SJSA1 (cell line): ENCODE measurements at regions not wholly inside any gene's neighbourhood (a gene's known extent, or its start where the extent isn't known, plus 50 kb on each side); places are given as distances from the start of the nearest gene placed in this dataset.

Source experiments
- DNase-seq, 2 experiments: peaks; one replicate each; pipeline ENCODE4 v3.0.0-alpha.2; 2015 to 2020; ENCODE audit warnings: low spot score in 2 of 2, low read depth in 1 of 2
- H3K27ac ChIP-seq: fragments of 250-450 bp; sonication (Bioruptor Pico); 2 replicates; pipeline ENCODE4 v1.5.1; 2020; ENCODE audit warnings: mild to moderate bottlenecking, moderate library complexity
- H3K27me3 ChIP-seq: fragments of 250-450 bp; sonication (Bioruptor Pico); replicated peaks from 2 replicates; pipeline ENCODE4 v1.5.1; 2020; ENCODE audit warnings: mild to moderate bottlenecking, moderate library complexity
- H3K36me3 ChIP-seq: fragments of 250-450 bp; sonication (Bioruptor Pico); 2 replicates; pipeline ENCODE4 v1.5.1; 2020; ENCODE audit warnings: mild to moderate bottlenecking
- H3K4me1 ChIP-seq: fragments of 250-450 bp; sonication (Bioruptor Pico); replicated peaks from 2 replicates; pipeline ENCODE4 v1.6.1; 2021; ENCODE audit warnings: mild to moderate bottlenecking
- H3K4me3 ChIP-seq: fragments of 250-450 bp; sonication (Bioruptor Pico); 2 replicates; pipeline ENCODE4 v1.5.1; 2020; ENCODE audit warnings: mild to moderate bottlenecking
- H3K9me3 ChIP-seq: fragments of 250-450 bp; sonication (Bioruptor Pico); replicated peaks from 2 replicates; pipeline ENCODE4 v1.5.1; 2020; ENCODE audit warnings: mild to moderate bottlenecking

GRCh38 chr3:43865887-43866528 lies 175.3 kb downstream of the ABHD5 start:
- H3K36me3 ChIP-seq, result no peaks in the 10 kb centered on the region
- H3K27me3 ChIP-seq, result no peaks in the 10 kb centered on the region
- H3K27ac ChIP-seq, result no peak overlapping the region
- DNase-seq, result no peak
- H3K4me3 ChIP-seq, result no peak overlapping the region
- no peaks in the 10 kb centered on the region for H3K9me3 ChIP-seq
- H3K4me1 ChIP-seq, result peaks cover 46% of the 10 kb centered on the region

GRCh38 chr3:43866529-43867353 lies 176.0 kb downstream of the ABHD5 start:
- H3K4me1 ChIP-seq, result peaks cover 53% of the 10 kb centered on the region
- H3K27me3 ChIP-seq, result no peaks in the 10 kb centered on the region
- H3K36me3 ChIP-seq, result no peaks in the 10 kb centered on the region
- DNase-seq, result peak; percentile 54 to 63
- H3K4me3 ChIP-seq, result no peak overlapping the region
- H3K9me3 ChIP-seq, result no peaks in the 10 kb centered on the region
- peak overlapping the region; percentile 68 for H3K27ac ChIP-seq

GRCh38 chr3:43867436-43868072 lies 176.8 kb downstream of the ABHD5 start:
- Histone ChIP-seq H3K27ac (peak overlapping the region; percentile 31; the same call in 1 of the 2 replicates), H3K4me1 (peaks cover 61% of the 10 kb centered on the region)
- no peak for DNase-seq

GRCh38 chr3:43869491-43869890 lies 178.8 kb downstream of the ABHD5 start:
- no peaks in the 10 kb centered on the region for H3K27me3 ChIP-seq
- H3K9me3 ChIP-seq, result no peaks in the 10 kb centered on the region
- DNase-seq, result no peak

More at GRCh38 chr3:43867436-43868072, 176.8 kb downstream of the ABHD5 start:
- Histone ChIP-seq H3K4me3 (no peak overlapping the region), H3K27me3 (no peaks in the 10 kb centered on the region), H3K9me3 (no peaks in the 10 kb centered on the region), H3K36me3 (no peaks in the 10 kb centered on the region)

GRCh38 chr3:43870120-43870519 lies 179.4 kb downstream of the ABHD5 start:
- peak; percentile 56 to 61 for DNase-seq
- Histone ChIP-seq H3K9me3 (no peaks in the 10 kb centered on the region), H3K4me3 (no peak overlapping the region), H3K27ac (peak overlapping the region; percentile 68), H3K36me3 (no peaks in the 10 kb centered on the region), H3K27me3 (no peaks in the 10 kb centered on the region), H3K4me1 (peaks cover 71% of the 10 kb centered on the region)

More at GRCh38 chr3:43869491-43869890, 178.8 kb downstream of the ABHD5 start:
- no peaks in the 10 kb centered on the region for H3K36me3 ChIP-seq
- no peak overlapping the region for H3K4me3 ChIP-seq
- H3K27ac ChIP-seq, result peak overlapping the region; percentile 68
- peaks cover 71% of the 10 kb centered on the region for H3K4me1 ChIP-seq

- Histone ChIP-seq H3K4me3 (no peak overlapping the region), H3K27ac (peak overlapping the region; percentile 79)
- no peak for DNase-seq
These were observed 180.3 kb downstream of the ABHD5 start for GRCh38 chr3:43870844-43871626.

GRCh38 chr3:43871627-43872245 lies 181.0 kb downstream of the ABHD5 start:
- Histone ChIP-seq H3K4me1 (peaks cover 60% of the 10 kb centered on the region), H3K27me3 (no peaks in the 10 kb centered on the region), H3K9me3 (no peaks in the 10 kb centered on the region), H3K4me3 (no peak overlapping the region), H3K36me3 (no peaks in the 10 kb centered on the region), H3K27ac (peak overlapping the region; percentile 79)
- DNase-seq, result no peak

More at GRCh38 chr3:43870844-43871626, 180.3 kb downstream of the ABHD5 start:
- H3K9me3 ChIP-seq, result no peaks in the 10 kb centered on the region
- H3K4me1 ChIP-seq, result peaks cover 67% of the 10 kb centered on the region
- H3K36me3 ChIP-seq, result no peaks in the 10 kb centered on the region
- H3K27me3 ChIP-seq, result no peaks in the 10 kb centered on the region

GRCh38 chr3:43872301-43872700 lies 181.6 kb downstream of the ABHD5 start:
- no peaks in the 10 kb centered on the region for H3K9me3 ChIP-seq
- peak overlapping the region; percentile 79 for H3K27ac ChIP-seq
- H3K27me3 ChIP-seq, result no peaks in the 10 kb centered on the region
- peak; percentile 59 to 67 for DNase-seq
- no peaks in the 10 kb centered on the region for H3K36me3 ChIP-seq
- peaks cover 56% of the 10 kb centered on the region for H3K4me1 ChIP-seq
- no peak overlapping the region for H3K4me3 ChIP-seq

GRCh38 chr3:43872901-43873300 lies 182.2 kb downstream of the ABHD5 start:
- peaks cover 51% of the 10 kb centered on the region for H3K4me1 ChIP-seq
- no peak for DNase-seq
- H3K27me3 ChIP-seq, result no peaks in the 10 kb centered on the region
- peak overlapping the region; percentile 79 for H3K27ac ChIP-seq
- no peak overlapping the region for H3K4me3 ChIP-seq
- H3K36me3 ChIP-seq, result no peaks in the 10 kb centered on the region
- no peaks in the 10 kb centered on the region for H3K9me3 ChIP-seq

GRCh38 chr3:43873723-43874122 lies 183.0 kb downstream of the ABHD5 start:
- Histone ChIP-seq H3K9me3 (no peaks in the 10 kb centered on the region), H3K27ac (no peak overlapping the region), H3K4me1 (peaks cover 48% of the 10 kb centered on the region)

GRCh38 chr3:43874290-43874689 lies 183.6 kb downstream of the ABHD5 start:
- peak in 1 of 2 experiments; percentile 6 for DNase-seq
- no peaks in the 10 kb centered on the region for H3K9me3 ChIP-seq
- no peaks in the 10 kb centered on the region for H3K27me3 ChIP-seq
- peaks cover 42% of the 10 kb centered on the region for H3K4me1 ChIP-seq
- no peaks in the 10 kb centered on the region for H3K36me3 ChIP-seq
- H3K27ac ChIP-seq, result no peak overlapping the region
- no peak overlapping the region for H3K4me3 ChIP-seq

More at GRCh38 chr3:43873723-43874122, 183.0 kb downstream of the ABHD5 start:
- Histone ChIP-seq H3K27me3 (no peaks in the 10 kb centered on the region), H3K36me3 (no peaks in the 10 kb centered on the region), H3K4me3 (no peak overlapping the region)
- DNase-seq, result no peak

- Histone ChIP-seq H3K36me3 (no peaks in the 10 kb centered on the region), H3K27me3 (no peaks in the 10 kb centered on the region), H3K9me3 (no peaks in the 10 kb centered on the region), H3K4me1 (peaks cover 38% of the 10 kb centered on the region), H3K27ac (no peak overlapping the region), H3K4me3 (no peak overlapping the region)
- peak in 1 of 2 experiments; percentile 1 for DNase-seq
These were observed 184.0 kb downstream of the ABHD5 start for GRCh38 chr3:43874731-43875130.

GRCh38 chr3:43876648-43877047 lies 185.9 kb downstream of the ABHD5 start:
- no peaks in the 10 kb centered on the region for H3K27me3 ChIP-seq
- no peaks in the 10 kb centered on the region for H3K9me3 ChIP-seq
- peaks cover 19% of the 10 kb centered on the region for H3K4me1 ChIP-seq
- DNase-seq, result no peak
- H3K36me3 ChIP-seq, result no peaks in the 10 kb centered on the region
- H3K27ac ChIP-seq, result no peak overlapping the region
- no peak overlapping the region for H3K4me3 ChIP-seq
